ENCODE measurements at regions not wholly inside any gene's neighbourhood (a gene's known extent, or its start where the extent isn't known, plus 50 kb on each side); places are given as distances from the start of the nearest gene placed in this dataset.

DNA sequence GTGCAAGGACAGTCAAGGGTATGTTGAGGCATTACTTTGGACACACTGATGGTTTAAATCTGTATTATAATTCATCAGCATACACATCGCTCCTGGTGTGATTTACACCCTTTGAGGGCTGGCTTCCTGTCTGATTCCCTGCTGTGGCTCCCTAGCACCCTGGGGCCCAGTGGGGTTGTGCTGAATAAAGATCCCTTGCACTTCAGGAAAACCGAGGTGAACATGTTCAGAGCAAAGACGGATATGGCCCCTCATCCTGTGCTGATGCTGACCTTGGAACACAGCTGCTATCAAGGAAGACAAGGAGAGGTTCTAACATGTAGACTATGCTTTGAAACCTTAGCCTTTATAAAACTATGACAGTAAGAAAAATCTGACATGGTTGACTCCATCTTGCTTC is 84.6 kb upstream of the UNC5B start:
- TF ChIP-seq, protein P1, sequence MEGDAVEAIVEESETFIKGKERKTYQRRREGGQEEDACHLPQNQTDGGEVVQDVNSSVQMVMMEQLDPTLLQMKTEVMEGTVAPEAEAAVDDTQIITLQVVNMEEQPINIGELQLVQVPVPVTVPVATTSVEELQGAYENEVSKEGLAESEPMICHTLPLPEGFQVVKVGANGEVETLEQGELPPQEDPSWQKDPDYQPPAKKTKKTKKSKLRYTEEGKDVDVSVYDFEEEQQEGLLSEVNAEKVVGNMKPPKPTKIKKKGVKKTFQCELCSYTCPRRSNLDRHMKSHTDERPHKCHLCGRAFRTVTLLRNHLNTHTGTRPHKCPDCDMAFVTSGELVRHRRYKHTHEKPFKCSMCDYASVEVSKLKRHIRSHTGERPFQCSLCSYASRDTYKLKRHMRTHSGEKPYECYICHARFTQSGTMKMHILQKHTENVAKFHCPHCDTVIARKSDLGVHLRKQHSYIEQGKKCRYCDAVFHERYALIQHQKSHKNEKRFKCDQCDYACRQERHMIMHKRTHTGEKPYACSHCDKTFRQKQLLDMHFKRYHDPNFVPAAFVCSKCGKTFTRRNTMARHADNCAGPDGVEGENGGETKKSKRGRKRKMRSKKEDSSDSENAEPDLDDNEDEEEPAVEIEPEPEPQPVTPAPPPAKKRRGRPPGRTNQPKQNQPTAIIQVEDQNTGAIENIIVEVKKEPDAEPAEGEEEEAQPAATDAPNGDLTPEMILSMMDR (IDR thresholded peaks at IDR 0.05): no peak
- no peak for TF ChIP-seq POLR2A (IDR thresholded peaks at IDR 0.05)
